ENCODE measurements at regions not wholly inside any gene's neighbourhood (a gene's known extent, or its start where the extent isn't known, plus 50 kb on each side); places are given as distances from the start of the nearest gene placed in this dataset.

DNA sequence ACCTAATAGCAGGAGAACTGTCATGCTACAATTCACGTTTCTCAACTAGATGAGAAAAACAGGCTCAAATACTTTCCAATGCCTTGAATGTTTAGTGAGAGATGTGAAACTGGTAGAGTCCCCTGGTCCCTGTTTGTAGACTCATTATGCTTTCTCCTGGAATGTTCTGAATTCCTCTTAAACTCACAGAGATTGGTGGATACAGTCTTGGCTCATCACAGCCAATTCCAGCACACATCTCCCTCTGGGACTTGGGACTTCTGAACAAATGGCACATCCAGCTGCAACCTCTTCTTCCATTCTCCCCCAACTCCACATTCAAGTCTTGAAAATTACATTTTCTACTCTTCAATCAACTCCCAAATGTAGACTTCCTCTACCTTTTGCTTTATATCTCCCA is 58.4 kb upstream of the NT5C1B start:
- Histone ChIP-seq H3K36me3 (no peaks in the 10 kb centered on the region), H3K27ac (no peak overlapping the region), H3K4me3 (no peak overlapping the region), H3K27me3 (no peaks in the 10 kb centered on the region), H3K4me1 (no peaks in the 10 kb centered on the region), H3K9me3 (no peaks in the 10 kb centered on the region)
- 75% methylated on average over 1 of the region's 1 CpG for WGBS
- no peak for DNase-seq (ENCODE audit: low spot score in 2 of 2)
- TF ChIP-seq EP300 (IDR thresholded peaks at IDR 0.05) (no peak), POLR2AphosphoS5 (IDR thresholded peaks at IDR 0.05) (no peak), POLR2A (IDR thresholded peaks at IDR 0.05) (no peak), CTCF (IDR thresholded peaks at IDR 0.05) (no peak)

DNA sequence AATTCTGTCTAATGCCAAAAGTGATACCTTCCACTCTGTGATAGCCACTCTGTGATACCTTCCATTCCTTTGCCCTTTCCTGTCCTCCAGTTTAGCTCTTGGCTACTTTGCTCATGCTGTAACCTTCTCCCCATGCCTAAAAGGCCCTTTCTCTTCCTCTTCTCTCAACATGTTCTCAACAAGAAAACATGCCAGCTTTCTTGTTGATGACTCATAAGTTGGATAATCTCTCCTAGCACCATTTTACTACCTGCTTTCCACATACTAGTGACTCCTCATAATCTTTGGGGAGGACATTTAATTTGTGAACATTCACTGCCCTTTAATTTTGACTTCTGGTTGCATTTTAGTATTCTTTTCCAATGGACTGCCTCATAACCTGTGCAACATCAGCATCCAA is 55.9 kb upstream of the NT5C1B start:
- Histone ChIP-seq H3K27ac (no peak overlapping the region), H3K36me3 (no peaks in the 10 kb centered on the region), H3K4me1 (no peaks in the 10 kb centered on the region), H3K4me3 (no peak overlapping the region), H3K27me3 (no peaks in the 10 kb centered on the region), H3K9me3 (no peaks in the 10 kb centered on the region)
- TF ChIP-seq POLR2A (IDR thresholded peaks at IDR 0.05) (no peak), POLR2AphosphoS5 (IDR thresholded peaks at IDR 0.05) (no peak), CTCF (IDR thresholded peaks at IDR 0.05) (no peak), EP300 (IDR thresholded peaks at IDR 0.05) (no peak)
- DNase-seq (ENCODE audit: low spot score in 2 of 2) = no peak

DNA sequence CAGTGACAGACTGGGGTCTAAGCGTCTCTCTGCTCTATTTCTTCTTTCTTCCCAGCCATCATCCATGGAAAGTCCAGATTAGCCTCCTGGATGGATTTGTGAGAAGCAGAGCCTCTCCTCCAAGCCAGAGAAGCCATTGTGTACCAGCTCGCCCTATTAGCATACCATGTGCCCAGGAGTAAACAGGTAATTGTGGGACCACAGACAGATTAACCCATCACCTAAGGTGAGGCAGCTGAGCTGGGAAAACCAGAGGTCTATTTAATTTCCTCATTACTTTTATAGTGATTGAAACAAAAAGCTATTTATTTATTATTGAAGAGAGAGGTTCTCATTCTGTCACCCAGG is 54.7 kb upstream of the NT5C1B start:
- Histone ChIP-seq H3K27me3 (no peaks in the 10 kb centered on the region), H3K36me3 (no peaks in the 10 kb centered on the region), H3K27ac (no peak overlapping the region), H3K4me3 (no peak overlapping the region), H3K4me1 (no peaks in the 10 kb centered on the region), H3K9me3 (no peaks in the 10 kb centered on the region)
- 95% methylated on average over 2 of the region's 2 CpGs for WGBS
- DNase-seq (ENCODE audit: low spot score in 2 of 2) = no peak
- no peak for TF ChIP-seq POLR2AphosphoS5 (IDR thresholded peaks at IDR 0.05)

DNA sequence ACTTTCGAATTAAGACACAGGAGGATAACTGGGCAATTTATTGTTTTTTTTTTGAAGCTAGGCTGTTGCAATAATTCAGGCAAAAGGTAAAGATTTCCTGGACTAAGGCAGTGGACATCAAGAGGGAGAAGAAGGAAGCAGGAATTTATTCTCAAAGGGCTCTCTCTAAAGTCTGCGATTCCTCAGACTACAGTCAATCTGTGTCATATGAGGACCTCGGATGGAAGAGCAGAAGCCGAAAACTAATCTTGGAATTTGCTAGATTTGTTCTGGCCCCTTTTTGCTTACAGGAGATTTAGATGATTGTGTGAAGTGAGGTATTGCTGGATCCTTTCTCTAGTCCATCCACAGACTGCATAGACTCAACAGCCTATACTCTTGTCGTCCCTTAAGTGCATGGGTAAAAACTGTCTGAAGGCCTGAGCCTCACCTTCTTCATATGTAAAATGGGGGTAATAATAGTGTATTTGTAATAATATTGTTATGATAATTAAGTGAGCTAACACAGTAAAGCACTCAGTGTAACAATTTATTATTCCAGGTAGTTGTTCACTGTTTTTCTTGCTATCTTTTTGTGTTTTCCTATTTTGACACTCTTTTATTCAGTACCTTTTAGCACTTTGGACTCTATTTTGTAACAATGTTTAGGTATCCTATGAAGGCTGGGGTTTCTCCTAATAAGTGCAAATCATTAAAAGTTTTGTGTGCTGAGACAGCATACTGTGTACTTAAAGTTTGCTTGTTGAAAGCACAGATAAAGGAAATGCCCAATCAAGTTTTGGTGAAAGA is 54.2 kb upstream of the NT5C1B start:
- Histone ChIP-seq H3K27me3 (no peaks in the 10 kb centered on the region), H3K4me1 (no peaks in the 10 kb centered on the region), H3K4me3 (no peak overlapping the region), H3K9me3 (no peaks in the 10 kb centered on the region), H3K27ac (no peak overlapping the region), H3K36me3 (no peaks in the 10 kb centered on the region)
- no peak for DNase-seq (ENCODE audit: low spot score in 2 of 2)
- 86% methylated on average over 5 of the region's 5 CpGs for WGBS
- TF ChIP-seq CTCF (IDR thresholded peaks at IDR 0.05) (no peak), POLR2A (IDR thresholded peaks at IDR 0.05) (no peak), EP300 (IDR thresholded peaks at IDR 0.05) (no peak), POLR2AphosphoS5 (IDR thresholded peaks at IDR 0.05) (no peak)

DNA sequence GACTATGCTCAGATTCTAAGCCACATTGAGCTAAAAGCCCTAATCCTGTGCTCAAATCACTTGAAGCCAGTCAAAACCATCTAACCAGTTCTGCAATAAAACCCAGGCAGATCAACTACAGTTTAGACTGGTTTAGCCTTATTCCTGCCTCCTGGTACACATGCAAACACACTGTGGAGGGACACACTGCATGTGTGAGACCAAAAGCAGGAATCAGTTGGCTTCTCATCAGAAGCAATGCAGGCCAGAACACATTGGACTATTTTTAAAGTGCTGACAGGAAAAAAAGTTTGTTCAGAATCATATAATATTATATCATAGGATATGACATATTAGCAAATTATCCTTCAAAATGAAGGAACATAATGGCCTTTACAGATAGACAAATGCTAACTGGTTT is 52.5 kb upstream of the NT5C1B start:
- no peak for TF ChIP-seq POLR2AphosphoS5 (IDR thresholded peaks at IDR 0.05)
- no peak for TF ChIP-seq POLR2A (IDR thresholded peaks at IDR 0.05)
- no peak for TF ChIP-seq EP300 (IDR thresholded peaks at IDR 0.05)
- TF ChIP-seq CTCF (IDR thresholded peaks at IDR 0.05) = no peak
- H3K27me3 ChIP-seq = no peaks in the 10 kb centered on the region
- no peaks in the 10 kb centered on the region for H3K4me1 ChIP-seq
- no peak for DNase-seq (ENCODE audit: low spot score in 2 of 2)
- no peaks in the 10 kb centered on the region for H3K9me3 ChIP-seq
- H3K4me3 ChIP-seq = no peak overlapping the region
- no peaks in the 10 kb centered on the region for H3K36me3 ChIP-seq
- no peak overlapping the region for H3K27ac ChIP-seq

Data from suprapubic skin (tissue), 4 donors.